ENCODE measurements at regions not wholly inside any gene's neighbourhood (a gene's known extent, or its start where the extent isn't known, plus 50 kb on each side); places are given as distances from the start of the nearest gene placed in this dataset.

- TF ChIP-seq GATA3 (IDR thresholded peaks at IDR 0.05; ENCODE audit: low read depth, low read length) (no peak), GATA2 (IDR thresholded peaks at IDR 0.05; ENCODE audit: low read depth, low read length) (no peak)
Observed at GRCh38 chr10:88122576-88122975, 259.2 kb downstream of the PTEN start.

Data from SH-SY5Y (cell line).